ENCODE measurements at regions not wholly inside any gene's neighbourhood (a gene's known extent, or its start where the extent isn't known, plus 50 kb on each side); places are given as distances from the start of the nearest gene placed in this dataset.

DNA sequence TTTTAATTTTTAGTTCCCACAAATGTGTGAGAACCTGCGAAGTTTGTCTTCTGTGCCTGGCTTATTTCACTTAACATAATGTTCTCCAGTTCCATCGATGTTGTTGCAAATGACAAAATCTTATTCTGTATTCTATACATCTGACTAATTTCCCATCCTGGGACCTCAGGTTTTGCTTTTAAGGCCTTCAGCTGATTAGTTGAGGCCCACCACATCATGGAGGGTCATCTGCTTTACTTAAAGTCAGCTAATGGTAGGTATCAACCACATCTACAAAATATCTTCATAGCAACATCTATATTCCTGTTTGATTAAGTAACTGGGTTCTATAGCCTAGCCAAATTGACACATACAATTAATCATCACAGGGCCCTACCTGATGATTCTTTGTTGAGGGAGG lies 534.0 kb downstream of the EFNB2 start:
- WGBS (ENCODE audit: insufficient coverage, low coverage, low lambda C conversion rate, missing lambda C conversion rate), result 100% methylated on average over 1 of the region's 2 CpGs
- intact Hi-C loops (cut with DNase I), result no loop called here

DNA sequence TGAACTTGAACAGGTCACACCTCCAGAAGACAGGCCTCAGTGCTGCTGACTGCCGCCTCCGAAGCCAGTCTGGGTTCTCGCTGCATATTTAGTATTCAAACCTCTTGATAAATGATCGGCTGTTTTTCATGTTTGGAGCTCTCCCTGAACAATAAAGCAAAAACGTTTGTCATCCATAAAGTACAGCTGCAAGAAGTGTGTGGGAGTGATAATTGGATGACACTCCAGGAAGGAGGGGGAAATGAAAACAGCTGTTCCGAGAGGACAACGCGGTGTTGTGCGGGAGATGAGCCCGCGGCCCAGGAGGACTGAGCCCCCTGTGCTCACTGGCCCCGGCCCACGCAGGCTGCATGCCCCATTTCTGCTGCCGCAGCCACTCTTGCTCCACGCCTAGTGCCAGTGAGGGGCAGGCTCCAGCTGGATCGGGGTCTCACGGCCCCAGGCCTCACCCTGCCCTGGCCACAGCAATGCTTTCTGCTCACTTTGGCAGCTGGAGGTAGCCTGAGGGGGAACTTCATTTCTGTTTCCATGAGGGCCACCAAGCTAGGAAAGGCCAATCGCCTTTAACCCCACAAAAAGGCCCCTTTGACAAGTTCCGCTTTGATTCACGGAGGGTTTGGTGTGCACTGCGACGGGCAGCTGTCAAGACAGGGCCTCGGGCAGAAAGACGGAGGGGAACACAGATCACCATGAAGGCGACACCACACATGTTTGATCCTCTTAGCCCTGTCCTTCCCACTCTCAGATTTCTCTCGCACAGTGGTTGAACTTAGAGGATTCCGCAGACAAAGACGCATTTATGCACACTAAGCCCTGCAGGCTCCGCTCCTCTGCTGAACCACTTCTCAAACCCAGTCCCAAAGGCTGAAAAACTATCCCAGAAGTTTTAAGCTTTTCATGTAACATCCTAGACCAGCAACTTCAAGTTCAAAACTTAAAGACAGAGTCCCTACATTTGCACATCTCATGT lies 537.6 kb downstream of the EFNB2 start:
- Histone ChIP-seq H3K27me3 (no peaks in the 10 kb centered on the region), H3K4me1 (no peaks in the 10 kb centered on the region), H3K9me3 (no peaks in the 10 kb centered on the region), H3K27ac (no peak overlapping the region), H3K36me3 (no peaks in the 10 kb centered on the region), H3K4me3 (no peak overlapping the region)
- 67% methylated on average over 15 of the region's 29 CpGs for WGBS (ENCODE audit: insufficient coverage, low coverage, low lambda C conversion rate, missing lambda C conversion rate)
- ATAC-seq (no peak), DNase-seq (no peak)
- intact Hi-C loops (cut with DNase I), result no loop called here
- TF ChIP-seq, protein P1, sequence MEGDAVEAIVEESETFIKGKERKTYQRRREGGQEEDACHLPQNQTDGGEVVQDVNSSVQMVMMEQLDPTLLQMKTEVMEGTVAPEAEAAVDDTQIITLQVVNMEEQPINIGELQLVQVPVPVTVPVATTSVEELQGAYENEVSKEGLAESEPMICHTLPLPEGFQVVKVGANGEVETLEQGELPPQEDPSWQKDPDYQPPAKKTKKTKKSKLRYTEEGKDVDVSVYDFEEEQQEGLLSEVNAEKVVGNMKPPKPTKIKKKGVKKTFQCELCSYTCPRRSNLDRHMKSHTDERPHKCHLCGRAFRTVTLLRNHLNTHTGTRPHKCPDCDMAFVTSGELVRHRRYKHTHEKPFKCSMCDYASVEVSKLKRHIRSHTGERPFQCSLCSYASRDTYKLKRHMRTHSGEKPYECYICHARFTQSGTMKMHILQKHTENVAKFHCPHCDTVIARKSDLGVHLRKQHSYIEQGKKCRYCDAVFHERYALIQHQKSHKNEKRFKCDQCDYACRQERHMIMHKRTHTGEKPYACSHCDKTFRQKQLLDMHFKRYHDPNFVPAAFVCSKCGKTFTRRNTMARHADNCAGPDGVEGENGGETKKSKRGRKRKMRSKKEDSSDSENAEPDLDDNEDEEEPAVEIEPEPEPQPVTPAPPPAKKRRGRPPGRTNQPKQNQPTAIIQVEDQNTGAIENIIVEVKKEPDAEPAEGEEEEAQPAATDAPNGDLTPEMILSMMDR (IDR thresholded peaks at IDR 0.05), result no peak
- TF ChIP-seq POLR2A (IDR thresholded peaks at IDR 0.05), result no peak

More for the DNA sequence above, 534.0 kb downstream of the EFNB2 start:
- Histone ChIP-seq H3K4me1 (no peaks in the 10 kb centered on the region), H3K27me3 (no peaks in the 10 kb centered on the region), H3K36me3 (no peaks in the 10 kb centered on the region), H3K4me3 (no peak overlapping the region), H3K27ac (no peak overlapping the region), H3K9me3 (no peaks in the 10 kb centered on the region)
- ATAC-seq (no peak), DNase-seq (no peak)
- TF ChIP-seq, protein P1 (IDR thresholded peaks at IDR 0.05), result no peak
- TF ChIP-seq POLR2A (IDR thresholded peaks at IDR 0.05), result no peak

DNA sequence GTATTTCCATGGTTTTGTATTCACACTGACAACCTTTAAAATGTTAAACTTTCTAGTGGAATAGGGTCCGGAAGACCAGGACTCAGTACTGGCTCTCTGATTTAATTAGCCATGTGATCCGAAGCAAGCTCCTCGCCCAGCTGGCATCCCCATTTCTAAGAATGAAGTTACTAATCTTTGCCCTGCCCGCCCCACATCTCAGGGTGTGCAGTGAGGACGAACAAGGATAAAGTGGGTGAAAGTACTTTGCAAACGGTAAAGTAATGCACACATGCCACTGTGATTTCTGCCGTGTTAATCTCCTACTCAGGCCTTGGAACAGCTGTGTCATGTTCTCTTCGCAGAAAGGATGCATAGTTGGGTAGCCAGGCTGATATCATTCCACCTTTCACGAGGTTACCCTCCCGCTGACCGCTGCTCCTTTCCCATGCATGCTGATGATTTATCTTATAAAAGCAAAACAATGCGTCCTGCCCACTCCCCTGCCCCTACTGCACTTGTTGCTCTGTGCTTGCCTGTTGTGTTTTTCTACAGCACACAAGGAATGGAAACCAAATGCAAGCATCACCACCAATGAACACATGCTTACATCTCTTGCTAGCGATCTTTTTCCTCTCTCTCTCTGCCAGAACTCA lies 539.0 kb downstream of the EFNB2 start:
- no peak overlapping the region for H3K27ac ChIP-seq
- TF ChIP-seq, protein P1 (IDR thresholded peaks at IDR 0.05), result no peak
- no peak for TF ChIP-seq POLR2A (IDR thresholded peaks at IDR 0.05)
- DNase-seq (no peak), ATAC-seq (no peak)
- H3K9me3 ChIP-seq, result no peaks in the 10 kb centered on the region
- H3K4me3 ChIP-seq, result no peak overlapping the region
- intact Hi-C loops (cut with DNase I), result no loop called here
- 71% methylated on average over 9 of the region's 13 CpGs for WGBS (ENCODE audit: insufficient coverage, low coverage, low lambda C conversion rate, missing lambda C conversion rate)
- H3K36me3 ChIP-seq, result no peaks in the 10 kb centered on the region
- no peaks in the 10 kb centered on the region for H3K4me1 ChIP-seq
- no peaks in the 10 kb centered on the region for H3K27me3 ChIP-seq

DNA sequence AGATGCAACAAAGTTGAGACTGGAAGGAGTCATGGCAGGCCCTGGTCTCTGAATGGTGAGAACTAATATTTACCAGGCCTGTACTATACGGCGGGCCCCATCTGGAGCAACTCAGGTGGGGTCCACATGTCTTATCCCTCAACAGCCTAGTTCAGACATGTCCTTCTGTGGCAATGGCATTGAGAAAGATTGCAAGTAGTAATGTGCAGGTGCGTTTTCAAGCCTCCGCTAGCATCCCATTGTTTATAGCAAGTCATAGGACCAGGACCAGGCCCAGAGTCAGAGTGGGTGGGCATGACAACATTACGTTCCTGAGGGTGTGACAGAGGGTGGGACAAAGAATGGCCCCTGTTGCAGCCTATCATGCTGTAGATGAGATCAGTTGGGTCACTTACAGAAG lies 541.1 kb downstream of the EFNB2 start:
- 64% methylated on average over 4 of the region's 5 CpGs for WGBS (ENCODE audit: insufficient coverage, low coverage, low lambda C conversion rate, missing lambda C conversion rate)
- DNase-seq (no peak), ATAC-seq (no peak)
- no peak for TF ChIP-seq POLR2A (IDR thresholded peaks at IDR 0.05)
- TF ChIP-seq, protein P1 (IDR thresholded peaks at IDR 0.05), result no peak
- intact Hi-C loops (cut with DNase I), result no loop called here
- Histone ChIP-seq H3K27ac (no peak overlapping the region), H3K4me1 (no peaks in the 10 kb centered on the region), H3K36me3 (no peaks in the 10 kb centered on the region), H3K4me3 (no peak overlapping the region), H3K27me3 (no peaks in the 10 kb centered on the region), H3K9me3 (no peaks in the 10 kb centered on the region)

Measured in right lobe of liver (tissue), 6 donors.